ENCODE measurements at regions not wholly inside any gene's neighbourhood (a gene's known extent, or its start where the extent isn't known, plus 50 kb on each side); places are given as distances from the start of the nearest gene placed in this dataset.

- no peaks in the 10 kb centered on the region for H3K4me1 ChIP-seq (ENCODE audit: control insufficient read depth in 2 of 2, insufficient read depth in 2 of 2, low read length in 2 of 2)
- no peaks in the 10 kb centered on the region for H3K27me3 ChIP-seq (ENCODE audit: control insufficient read depth in 2 of 2, insufficient read depth in 2 of 2, low read length in 2 of 2)
- no peak overlapping the region for H3K4me3 ChIP-seq (ENCODE audit: low read length in 2 of 2)
- H3K27ac ChIP-seq (ENCODE audit: low read depth in 2 of 2, low read length in 2 of 2): no peak overlapping the region
- no peaks in the 10 kb centered on the region for H3K9me3 ChIP-seq (ENCODE audit: control insufficient read depth in 2 of 2, low read length in 2 of 2)
- H3K36me3 ChIP-seq (ENCODE audit: control insufficient read depth in 2 of 2, insufficient read depth in 2 of 2, low read length in 2 of 2): no peaks in the 10 kb centered on the region
- no peak overlapping the region for H3K9ac ChIP-seq (ENCODE audit: low read depth in 1 of 2, low read length in 2 of 2)
Measured at GRCh38 chr16:73732681-73733080, 563.9 kb upstream of the PSMD7 start.

DNA sequence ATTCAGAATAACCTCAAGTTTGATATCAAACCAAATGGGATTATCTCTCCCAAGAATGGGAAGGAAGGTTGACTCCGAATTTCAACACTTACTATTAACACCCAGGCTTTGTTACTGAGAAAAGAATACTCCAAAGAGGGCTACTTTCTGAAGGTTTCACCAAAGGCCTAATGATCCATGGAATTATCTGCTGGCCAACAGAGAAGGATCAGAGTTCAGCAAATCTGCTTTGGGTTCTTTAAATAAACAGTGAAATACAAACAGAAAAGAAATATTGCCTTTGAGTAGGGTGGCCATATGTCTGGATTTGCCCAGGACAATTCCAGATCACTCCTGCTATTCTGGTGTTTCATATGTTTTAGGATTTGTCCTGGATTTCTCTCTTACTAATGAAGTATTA is 564.5 kb upstream of the PSMD7 start:
- no peak overlapping the region for H3K4me3 ChIP-seq (ENCODE audit: low read length in 2 of 2)
- no peak overlapping the region for H3K9ac ChIP-seq (ENCODE audit: low read depth in 1 of 2, low read length in 2 of 2)
- no peaks in the 10 kb centered on the region for H3K4me1 ChIP-seq (ENCODE audit: control insufficient read depth in 2 of 2, insufficient read depth in 2 of 2, low read length in 2 of 2)
- no peaks in the 10 kb centered on the region for H3K27me3 ChIP-seq (ENCODE audit: control insufficient read depth in 2 of 2, insufficient read depth in 2 of 2, low read length in 2 of 2)
- no peaks in the 10 kb centered on the region for H3K9me3 ChIP-seq (ENCODE audit: control insufficient read depth in 2 of 2, low read length in 2 of 2)
- no peaks in the 10 kb centered on the region for H3K36me3 ChIP-seq (ENCODE audit: control insufficient read depth in 2 of 2, insufficient read depth in 2 of 2, low read length in 2 of 2)
- H3K27ac ChIP-seq (ENCODE audit: low read depth in 2 of 2, low read length in 2 of 2): no peak overlapping the region

DNA sequence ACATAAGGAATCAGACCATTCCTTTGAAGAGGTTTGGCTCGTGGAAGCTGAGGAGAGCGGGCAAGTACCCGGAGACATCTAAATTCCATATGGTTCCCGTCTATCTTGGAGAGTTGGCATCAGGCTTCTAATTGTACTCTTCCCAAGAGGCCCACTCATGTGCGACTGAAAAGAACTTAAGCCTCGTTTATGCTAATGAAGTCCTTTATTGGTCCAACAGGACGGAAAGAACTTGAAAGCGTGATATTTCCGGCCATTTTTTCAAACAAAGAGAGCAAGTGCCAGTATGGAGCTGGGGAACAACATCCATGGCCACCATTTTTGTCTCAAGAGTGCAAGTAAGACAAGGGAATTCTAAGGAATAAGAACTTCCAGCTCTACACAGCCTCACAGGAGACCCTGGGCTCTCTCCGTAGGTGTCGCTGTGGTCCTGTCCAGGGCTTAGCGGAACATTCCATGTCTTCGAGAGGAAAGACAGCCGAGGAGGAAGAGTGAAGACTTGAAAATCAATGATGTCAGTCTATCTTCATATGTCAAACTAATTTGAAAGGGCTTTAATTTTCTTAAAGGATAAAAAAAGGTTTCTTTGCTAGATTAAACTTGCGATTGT is 566.0 kb upstream of the PSMD7 start:
- H3K27ac ChIP-seq (ENCODE audit: low read depth in 2 of 2, low read length in 2 of 2): no peak overlapping the region
- no peaks in the 10 kb centered on the region for H3K9me3 ChIP-seq (ENCODE audit: control insufficient read depth in 2 of 2, low read length in 2 of 2)
- no peaks in the 10 kb centered on the region for H3K36me3 ChIP-seq (ENCODE audit: control insufficient read depth in 2 of 2, insufficient read depth in 2 of 2, low read length in 2 of 2)
- no peaks in the 10 kb centered on the region for H3K27me3 ChIP-seq (ENCODE audit: control insufficient read depth in 2 of 2, insufficient read depth in 2 of 2, low read length in 2 of 2)
- H3K4me3 ChIP-seq (ENCODE audit: low read length in 2 of 2): no peak overlapping the region
- no peaks in the 10 kb centered on the region for H3K4me1 ChIP-seq (ENCODE audit: control insufficient read depth in 2 of 2, insufficient read depth in 2 of 2, low read length in 2 of 2)
- H3K9ac ChIP-seq (ENCODE audit: low read depth in 1 of 2, low read length in 2 of 2): no peak overlapping the region

DNA sequence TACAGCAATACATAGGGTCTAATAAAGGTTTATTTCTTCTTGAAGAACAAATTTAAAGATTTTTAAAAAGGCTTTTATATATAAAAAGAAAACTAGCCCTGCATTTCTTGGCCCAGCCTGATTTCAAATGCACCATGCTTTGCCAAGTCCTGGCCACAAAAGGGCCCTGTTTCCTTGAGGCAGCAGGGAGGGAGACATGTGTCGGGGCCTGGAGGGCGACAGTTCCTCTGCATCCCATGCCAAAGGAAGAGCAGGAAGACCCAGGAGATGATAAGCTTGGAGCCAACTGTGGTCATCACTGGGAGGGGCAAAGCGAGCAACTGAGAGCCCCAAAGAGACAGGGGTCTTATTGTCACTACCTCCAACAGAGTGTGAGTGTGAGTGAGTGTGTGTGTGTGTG is 571.5 kb upstream of the PSMD7 start:
- Histone ChIP-seq H3K9ac (ENCODE audit: low read depth in 1 of 2, low read length in 2 of 2) (no peak overlapping the region), H3K27me3 (ENCODE audit: control insufficient read depth in 2 of 2, insufficient read depth in 2 of 2, low read length in 2 of 2) (no peaks in the 10 kb centered on the region), H3K9me3 (ENCODE audit: control insufficient read depth in 2 of 2, low read length in 2 of 2) (no peaks in the 10 kb centered on the region), H3K27ac (ENCODE audit: low read depth in 2 of 2, low read length in 2 of 2) (no peak overlapping the region), H3K36me3 (ENCODE audit: control insufficient read depth in 2 of 2, insufficient read depth in 2 of 2, low read length in 2 of 2) (no peaks in the 10 kb centered on the region), H3K4me1 (ENCODE audit: control insufficient read depth in 2 of 2, insufficient read depth in 2 of 2, low read length in 2 of 2) (no peaks in the 10 kb centered on the region), H3K4me3 (ENCODE audit: low read length in 2 of 2) (no peak overlapping the region)

DNA sequence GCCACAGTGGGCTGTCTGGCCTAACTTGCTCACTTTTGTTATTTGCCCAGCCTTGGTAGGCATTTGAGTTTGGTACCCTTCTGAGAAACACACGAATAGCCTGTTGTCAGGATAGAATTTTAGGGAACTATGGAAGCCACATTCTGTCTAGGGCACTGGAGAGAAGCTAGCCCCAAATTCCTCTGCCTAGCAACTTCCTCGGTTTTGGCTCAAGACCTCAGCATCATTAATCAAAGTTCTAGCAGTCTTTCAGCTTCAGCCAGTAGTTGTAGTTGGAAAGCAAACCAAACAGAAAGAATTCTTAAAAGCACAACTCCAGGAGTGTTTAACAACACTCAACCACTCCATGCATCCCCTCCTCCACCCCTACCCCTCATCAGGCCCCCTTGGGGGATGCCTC is 572.1 kb upstream of the PSMD7 start:
- no peak overlapping the region for H3K9ac ChIP-seq (ENCODE audit: low read depth in 1 of 2, low read length in 2 of 2)
- H3K4me3 ChIP-seq (ENCODE audit: low read length in 2 of 2): no peak overlapping the region
- no peak overlapping the region for H3K27ac ChIP-seq (ENCODE audit: low read depth in 2 of 2, low read length in 2 of 2)
- H3K36me3 ChIP-seq (ENCODE audit: control insufficient read depth in 2 of 2, insufficient read depth in 2 of 2, low read length in 2 of 2): no peaks in the 10 kb centered on the region
- no peaks in the 10 kb centered on the region for H3K4me1 ChIP-seq (ENCODE audit: control insufficient read depth in 2 of 2, insufficient read depth in 2 of 2, low read length in 2 of 2)
- H3K27me3 ChIP-seq (ENCODE audit: control insufficient read depth in 2 of 2, insufficient read depth in 2 of 2, low read length in 2 of 2): no peaks in the 10 kb centered on the region
- H3K9me3 ChIP-seq (ENCODE audit: control insufficient read depth in 2 of 2, low read length in 2 of 2): no peaks in the 10 kb centered on the region

DNA sequence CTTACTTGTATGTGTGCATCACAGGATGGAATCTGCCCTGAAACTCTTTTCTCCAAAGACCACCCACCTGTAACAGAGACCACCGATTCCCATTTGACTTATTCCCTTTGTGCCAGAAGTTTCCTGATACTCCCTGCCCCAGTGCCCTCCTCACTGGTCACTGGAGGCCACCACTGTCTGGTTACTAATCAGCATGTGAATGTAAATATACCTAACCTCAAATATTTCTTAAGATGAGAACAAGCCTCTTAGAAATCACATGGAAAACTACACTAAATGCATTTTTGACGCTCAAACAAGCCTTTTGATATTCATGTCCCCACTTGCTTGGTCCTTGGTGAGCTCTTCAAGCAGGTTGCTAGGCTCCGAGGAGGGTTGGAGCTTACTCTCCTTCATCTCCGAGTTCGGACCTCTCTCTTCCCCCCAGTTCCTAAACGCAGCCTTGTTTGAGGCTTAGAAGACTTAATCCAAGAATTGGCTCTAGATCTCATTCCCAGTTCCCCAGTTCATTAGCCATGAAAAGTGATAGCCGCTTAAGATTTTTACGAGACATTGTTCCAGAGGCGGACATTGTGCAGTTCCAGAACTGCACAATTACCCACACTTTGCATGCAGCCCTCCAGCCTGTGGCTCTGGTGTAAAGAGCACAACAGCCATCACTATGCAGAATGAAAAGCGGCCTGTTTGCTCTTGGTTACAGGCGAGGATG is 579.2 kb upstream of the PSMD7 start:
- H3K27me3 ChIP-seq (ENCODE audit: control insufficient read depth in 2 of 2, insufficient read depth in 2 of 2, low read length in 2 of 2): no peaks in the 10 kb centered on the region
- H3K9me3 ChIP-seq (ENCODE audit: control insufficient read depth in 2 of 2, low read length in 2 of 2): no peaks in the 10 kb centered on the region
- H3K36me3 ChIP-seq (ENCODE audit: control insufficient read depth in 2 of 2, insufficient read depth in 2 of 2, low read length in 2 of 2): no peaks in the 10 kb centered on the region
- H3K4me1 ChIP-seq (ENCODE audit: control insufficient read depth in 2 of 2, insufficient read depth in 2 of 2, low read length in 2 of 2): no peaks in the 10 kb centered on the region
- H3K4me3 ChIP-seq (ENCODE audit: low read length in 2 of 2): no peak overlapping the region
- no peak overlapping the region for H3K27ac ChIP-seq (ENCODE audit: low read depth in 2 of 2, low read length in 2 of 2)
- H3K9ac ChIP-seq (ENCODE audit: low read depth in 1 of 2, low read length in 2 of 2): no peak overlapping the region

DNA sequence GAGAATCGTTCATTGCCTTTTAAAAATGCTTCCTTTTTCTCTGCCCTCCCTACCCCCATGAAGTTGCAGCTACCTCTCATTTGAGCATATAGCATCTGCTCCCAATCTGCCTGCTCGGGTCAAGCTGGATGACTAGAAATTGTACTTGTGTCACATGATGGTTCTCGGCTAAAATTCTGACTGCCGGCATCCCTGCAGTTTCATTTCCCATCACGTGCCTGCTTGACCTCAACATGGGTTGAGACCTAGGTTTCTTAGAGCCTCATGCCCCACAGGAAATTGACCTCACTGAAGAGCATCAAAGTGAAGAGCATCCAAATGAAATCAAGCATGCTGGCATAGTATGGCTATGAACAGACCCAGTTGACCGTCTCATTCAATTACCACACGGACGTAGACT is 581.6 kb upstream of the PSMD7 start:
- no peaks in the 10 kb centered on the region for H3K36me3 ChIP-seq (ENCODE audit: control insufficient read depth in 2 of 2, insufficient read depth in 2 of 2, low read length in 2 of 2)
- no peaks in the 10 kb centered on the region for H3K9me3 ChIP-seq (ENCODE audit: control insufficient read depth in 2 of 2, low read length in 2 of 2)
- no peaks in the 10 kb centered on the region for H3K27me3 ChIP-seq (ENCODE audit: control insufficient read depth in 2 of 2, insufficient read depth in 2 of 2, low read length in 2 of 2)
- H3K4me3 ChIP-seq (ENCODE audit: low read length in 2 of 2): no peak overlapping the region
- H3K27ac ChIP-seq (ENCODE audit: low read depth in 2 of 2, low read length in 2 of 2): no peak overlapping the region
- no peaks in the 10 kb centered on the region for H3K4me1 ChIP-seq (ENCODE audit: control insufficient read depth in 2 of 2, insufficient read depth in 2 of 2, low read length in 2 of 2)
- H3K9ac ChIP-seq (ENCODE audit: low read depth in 1 of 2, low read length in 2 of 2): no peak overlapping the region

- Histone ChIP-seq H3K36me3 (ENCODE audit: control insufficient read depth in 2 of 2, insufficient read depth in 2 of 2, low read length in 2 of 2) (no peaks in the 10 kb centered on the region), H3K4me3 (ENCODE audit: low read length in 2 of 2) (no peak overlapping the region), H3K27ac (ENCODE audit: low read depth in 2 of 2, low read length in 2 of 2) (no peak overlapping the region), H3K9ac (ENCODE audit: low read depth in 1 of 2, low read length in 2 of 2) (no peak overlapping the region), H3K27me3 (ENCODE audit: control insufficient read depth in 2 of 2, insufficient read depth in 2 of 2, low read length in 2 of 2) (no peaks in the 10 kb centered on the region), H3K9me3 (ENCODE audit: control insufficient read depth in 2 of 2, low read length in 2 of 2) (no peaks in the 10 kb centered on the region), H3K4me1 (ENCODE audit: control insufficient read depth in 2 of 2, insufficient read depth in 2 of 2, low read length in 2 of 2) (no peaks in the 10 kb centered on the region)
Measured at GRCh38 chr16:73713778-73714495, 582.7 kb upstream of the PSMD7 start.

GRCh38 chr16:73713251-73713650 is 583.4 kb upstream of the PSMD7 start:
- no peaks in the 10 kb centered on the region for H3K9me3 ChIP-seq (ENCODE audit: control insufficient read depth in 2 of 2, low read length in 2 of 2)
- no peaks in the 10 kb centered on the region for H3K4me1 ChIP-seq (ENCODE audit: control insufficient read depth in 2 of 2, insufficient read depth in 2 of 2, low read length in 2 of 2)
- no peaks in the 10 kb centered on the region for H3K27me3 ChIP-seq (ENCODE audit: control insufficient read depth in 2 of 2, insufficient read depth in 2 of 2, low read length in 2 of 2)
- H3K9ac ChIP-seq (ENCODE audit: low read depth in 1 of 2, low read length in 2 of 2): no peak overlapping the region
- H3K36me3 ChIP-seq (ENCODE audit: control insufficient read depth in 2 of 2, insufficient read depth in 2 of 2, low read length in 2 of 2): no peaks in the 10 kb centered on the region
- no peak overlapping the region for H3K4me3 ChIP-seq (ENCODE audit: low read length in 2 of 2)
- no peak overlapping the region for H3K27ac ChIP-seq (ENCODE audit: low read depth in 2 of 2, low read length in 2 of 2)

DNA sequence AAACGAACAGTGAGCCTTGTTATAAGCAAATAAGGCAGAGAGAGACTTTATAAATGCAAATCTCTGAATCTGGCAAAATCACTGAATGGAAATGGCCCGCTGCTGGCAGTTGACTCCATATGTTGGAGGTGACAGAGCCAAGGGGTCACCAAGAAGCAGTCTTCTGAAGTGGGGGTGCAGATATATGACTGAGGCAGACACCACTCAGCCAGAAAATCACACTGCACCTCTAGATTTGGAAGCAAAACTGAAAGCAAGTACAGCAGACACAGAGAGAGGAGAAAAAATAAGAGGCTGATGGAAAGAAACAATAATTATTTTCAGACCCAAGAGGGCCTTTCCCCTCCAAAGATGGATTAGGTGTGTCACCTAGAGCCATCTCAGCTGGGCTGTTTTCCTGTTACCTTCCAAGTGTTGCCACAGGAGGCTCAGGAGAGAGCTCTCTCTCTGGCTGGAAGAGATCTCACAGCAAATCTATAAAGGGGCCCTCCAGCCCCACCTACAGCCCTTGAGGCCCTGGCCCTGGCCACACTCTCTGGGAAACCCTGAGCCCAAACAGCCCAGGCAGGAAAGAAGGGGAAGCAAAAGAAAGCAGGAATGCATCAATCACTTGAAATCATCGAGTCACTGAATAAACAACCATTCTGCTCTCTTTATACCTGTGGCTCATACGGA is 585.1 kb upstream of the PSMD7 start:
- Histone ChIP-seq H3K9me3 (ENCODE audit: control insufficient read depth in 2 of 2, low read length in 2 of 2) (no peaks in the 10 kb centered on the region), H3K27ac (ENCODE audit: low read depth in 2 of 2, low read length in 2 of 2) (no peak overlapping the region)

More for the DNA sequence above, 585.1 kb upstream of the PSMD7 start:
- H3K27me3 ChIP-seq (ENCODE audit: control insufficient read depth in 2 of 2, insufficient read depth in 2 of 2, low read length in 2 of 2): no peaks in the 10 kb centered on the region
- no peak overlapping the region for H3K9ac ChIP-seq (ENCODE audit: low read depth in 1 of 2, low read length in 2 of 2)
- H3K36me3 ChIP-seq (ENCODE audit: control insufficient read depth in 2 of 2, insufficient read depth in 2 of 2, low read length in 2 of 2): no peaks in the 10 kb centered on the region
- H3K4me3 ChIP-seq (ENCODE audit: low read length in 2 of 2): no peak overlapping the region
- no peaks in the 10 kb centered on the region for H3K4me1 ChIP-seq (ENCODE audit: control insufficient read depth in 2 of 2, insufficient read depth in 2 of 2, low read length in 2 of 2)
